ENCODE measurements at regions not wholly inside any gene's neighbourhood (a gene's known extent, or its start where the extent isn't known, plus 50 kb on each side); places are given as distances from the start of the nearest gene placed in this dataset.

DNA sequence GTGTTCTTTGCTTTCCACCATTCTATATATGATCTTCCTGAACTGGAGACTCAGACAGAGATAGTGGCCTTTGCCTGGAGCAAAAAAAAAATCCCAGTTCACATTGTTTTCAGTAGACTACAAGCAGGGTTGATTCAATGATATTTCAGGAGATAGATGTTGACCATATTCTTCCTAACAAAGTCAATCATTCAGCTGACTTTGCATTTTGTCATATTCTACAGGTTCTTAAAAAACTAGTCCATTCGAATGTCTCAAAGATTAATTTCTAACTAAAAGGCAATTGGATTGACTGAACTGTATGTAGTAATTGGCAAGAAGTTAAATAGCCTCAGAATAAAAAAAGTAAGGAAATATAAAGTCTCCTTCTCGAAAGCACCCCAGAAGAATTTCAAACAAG is 479.5 kb downstream of the NKX6-1 start:
- TF ChIP-seq CTCF (IDR thresholded peaks at IDR 0.05) (no peak), POLR2A (IDR thresholded peaks at IDR 0.05) (no peak)
